ENCODE measurements at regions not wholly inside any gene's neighbourhood (a gene's known extent, or its start where the extent isn't known, plus 50 kb on each side); places are given as distances from the start of the nearest gene placed in this dataset.
"Not testable (repeated sequence)": the region's sequence is repeated elsewhere in the genome, so short reads cannot be mapped to it uniquely, and the experiment has no call there.

DNA sequence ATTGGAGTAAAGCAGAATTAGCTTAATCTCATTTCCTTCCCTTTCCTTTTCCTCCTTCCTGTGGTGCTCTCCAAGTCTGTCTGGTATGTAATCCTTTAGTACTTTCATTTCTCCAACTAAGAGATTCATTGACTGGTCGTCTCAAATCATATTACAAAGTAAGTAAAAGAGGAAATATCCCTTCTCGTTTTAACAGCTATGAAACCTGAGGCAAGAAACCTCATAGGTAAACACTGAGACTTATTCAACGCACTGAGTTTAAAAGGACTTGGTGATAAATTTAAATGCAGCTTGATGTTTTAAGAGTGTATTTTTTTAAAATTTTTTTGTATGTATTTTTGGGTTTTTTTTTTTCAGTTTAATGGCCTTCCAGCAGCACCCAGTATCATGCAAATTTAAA lies 117.2 kb upstream of the LRRC3B start:
- DNase-seq: no peak
- Histone ChIP-seq H3K27ac (no peak overlapping the region), H3K4me3 (no peak overlapping the region)

DNA sequence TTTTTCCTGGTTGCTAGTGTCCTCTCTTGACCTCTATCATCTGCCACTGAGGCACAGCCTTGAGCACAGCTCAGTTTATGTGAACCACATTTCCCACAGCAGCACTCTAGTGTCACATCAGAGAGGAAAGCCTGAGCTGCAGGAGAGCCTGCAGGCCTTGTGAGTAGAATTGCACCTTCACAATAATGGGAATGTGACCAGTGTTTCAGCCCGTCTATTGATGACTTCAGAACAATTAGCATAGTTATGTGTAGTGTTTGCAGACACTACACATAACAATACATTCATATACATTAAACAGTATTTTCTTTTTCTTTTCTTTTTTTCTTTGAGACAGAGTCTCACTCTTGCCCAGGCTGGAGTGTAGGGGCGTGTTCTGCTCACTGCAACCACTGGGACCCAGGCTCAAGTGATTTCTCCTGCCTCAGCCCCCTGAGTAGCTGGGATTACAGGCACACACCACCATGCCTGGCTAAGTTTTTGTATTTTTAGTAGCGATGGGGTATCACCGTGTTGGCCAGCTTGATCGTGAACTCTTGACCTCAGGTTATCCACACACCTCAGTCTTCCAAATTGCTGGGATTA lies 108.0 kb upstream of the LRRC3B start:
- intact Hi-C loops (cut with DNase I); H3K4me3 ChIP-seq; H3K9me3 ChIP-seq; H3K27me3 ChIP-seq; DNase-seq; H3K36me3 ChIP-seq; H3K27ac ChIP-seq; H3K4me1 ChIP-seq: not testable (repeated sequence)
- WGBS, 2 donors: 82 to 84% methylated on average over 5 of the region's 5 CpGs

More for the DNA sequence above, 117.2 kb upstream of the LRRC3B start:
- intact Hi-C loops (cut with DNase I): no loop called here
- no peaks in the 10 kb centered on the region for H3K27me3 ChIP-seq
- 23 to 28% methylated on average over 3 of the region's 3 CpGs for WGBS, 2 donors
- no peaks in the 10 kb centered on the region for H3K9me3 ChIP-seq
- H3K4me1 ChIP-seq: no peaks in the 10 kb centered on the region
- TF ChIP-seq POLR2A (IDR thresholded peaks at IDR 0.05): no peak
- TF ChIP-seq, protein P1, sequence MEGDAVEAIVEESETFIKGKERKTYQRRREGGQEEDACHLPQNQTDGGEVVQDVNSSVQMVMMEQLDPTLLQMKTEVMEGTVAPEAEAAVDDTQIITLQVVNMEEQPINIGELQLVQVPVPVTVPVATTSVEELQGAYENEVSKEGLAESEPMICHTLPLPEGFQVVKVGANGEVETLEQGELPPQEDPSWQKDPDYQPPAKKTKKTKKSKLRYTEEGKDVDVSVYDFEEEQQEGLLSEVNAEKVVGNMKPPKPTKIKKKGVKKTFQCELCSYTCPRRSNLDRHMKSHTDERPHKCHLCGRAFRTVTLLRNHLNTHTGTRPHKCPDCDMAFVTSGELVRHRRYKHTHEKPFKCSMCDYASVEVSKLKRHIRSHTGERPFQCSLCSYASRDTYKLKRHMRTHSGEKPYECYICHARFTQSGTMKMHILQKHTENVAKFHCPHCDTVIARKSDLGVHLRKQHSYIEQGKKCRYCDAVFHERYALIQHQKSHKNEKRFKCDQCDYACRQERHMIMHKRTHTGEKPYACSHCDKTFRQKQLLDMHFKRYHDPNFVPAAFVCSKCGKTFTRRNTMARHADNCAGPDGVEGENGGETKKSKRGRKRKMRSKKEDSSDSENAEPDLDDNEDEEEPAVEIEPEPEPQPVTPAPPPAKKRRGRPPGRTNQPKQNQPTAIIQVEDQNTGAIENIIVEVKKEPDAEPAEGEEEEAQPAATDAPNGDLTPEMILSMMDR (IDR thresholded peaks at IDR 0.05): no peak
- H3K36me3 ChIP-seq: no peaks in the 10 kb centered on the region

DNA sequence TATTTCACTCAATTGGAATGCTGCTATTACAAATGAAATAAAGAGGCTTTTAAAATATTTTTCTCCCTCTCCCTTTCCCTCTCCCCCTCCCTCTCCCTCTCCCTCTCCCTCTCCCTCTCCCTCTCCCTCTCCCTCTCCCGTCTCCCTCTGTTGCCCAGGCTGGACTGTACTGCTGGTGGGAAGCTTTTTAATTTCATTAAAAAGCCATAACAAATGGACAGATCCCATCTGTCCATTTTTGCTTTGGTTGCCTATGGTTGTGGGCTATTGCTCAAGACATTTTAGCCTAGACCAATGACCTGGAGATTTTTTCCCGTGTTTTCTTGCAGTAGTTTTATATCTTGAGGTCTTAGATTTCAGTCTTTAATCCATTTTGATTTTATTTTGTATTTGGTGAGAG lies 107.2 kb upstream of the LRRC3B start:
- Histone ChIP-seq H3K4me3 (no peak overlapping the region), H3K9me3 (no peaks in the 10 kb centered on the region), H3K27me3 (no peaks in the 10 kb centered on the region), H3K27ac (no peak overlapping the region), H3K4me1 (no peaks in the 10 kb centered on the region), H3K36me3 (no peaks in the 10 kb centered on the region)
- no peak for TF ChIP-seq POLR2A (IDR thresholded peaks at IDR 0.05)
- TF ChIP-seq, protein P1 (IDR thresholded peaks at IDR 0.05): no peak
- intact Hi-C loops (cut with DNase I): no loop called here
- WGBS, 2 donors: 53% methylated on average over 2 of the region's 2 CpGs
- DNase-seq: no peak

DNA sequence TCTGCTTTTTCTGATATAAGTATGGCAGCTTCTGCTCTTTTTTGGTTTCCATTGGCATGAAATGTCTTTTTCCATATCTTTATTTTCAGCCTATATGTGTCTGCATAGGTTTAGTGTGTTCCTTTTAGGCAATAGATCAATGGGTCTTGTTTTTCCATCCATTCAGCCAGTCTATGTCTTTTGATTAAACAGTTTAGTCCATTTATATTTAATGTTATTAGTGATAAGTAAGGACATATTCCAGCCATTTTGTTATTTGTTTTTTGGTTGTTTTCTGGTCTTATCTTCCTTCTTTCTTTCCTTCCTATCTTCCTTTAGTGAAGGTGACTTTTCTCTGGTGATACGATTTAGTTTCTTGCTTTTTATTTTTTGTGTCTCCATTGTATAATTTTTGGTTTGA lies 101.3 kb upstream of the LRRC3B start:
- no peaks in the 10 kb centered on the region for H3K36me3 ChIP-seq
- H3K4me1 ChIP-seq: no peaks in the 10 kb centered on the region
- 82 to 100% methylated on average over 1 of the region's 1 CpG for WGBS, 2 donors
- DNase-seq: no peak
- intact Hi-C loops (cut with DNase I): no loop called here
- TF ChIP-seq POLR2A (IDR thresholded peaks at IDR 0.05): no peak
- TF ChIP-seq, protein P1 (IDR thresholded peaks at IDR 0.05): no peak
- H3K4me3 ChIP-seq: no peak overlapping the region
- no peaks in the 10 kb centered on the region for H3K27me3 ChIP-seq
- no peaks in the 10 kb centered on the region for H3K9me3 ChIP-seq
- no peak overlapping the region for H3K27ac ChIP-seq

DNA sequence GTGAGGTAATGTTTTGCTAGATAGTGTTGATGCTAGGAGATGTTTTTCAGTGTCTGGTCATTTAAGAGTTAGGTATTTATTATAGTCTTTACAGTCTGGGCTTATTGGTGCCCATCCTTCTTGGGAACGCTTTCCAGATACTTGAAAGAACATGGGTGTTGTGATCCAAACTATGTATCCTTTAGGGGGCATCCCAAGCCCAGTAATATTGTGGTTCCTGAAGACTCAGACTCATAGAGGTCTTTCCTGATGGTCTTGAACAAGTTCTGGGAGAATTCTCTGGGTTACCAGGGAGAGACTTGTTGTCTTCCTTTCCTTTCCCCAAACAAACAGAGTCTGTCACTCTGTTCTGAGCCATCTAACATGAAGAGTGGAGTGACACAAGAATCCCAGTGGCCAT lies 99.7 kb upstream of the LRRC3B start:
- no peak for DNase-seq
- 70 to 80% methylated on average over 1 of the region's 1 CpG for WGBS, 2 donors
- TF ChIP-seq POLR2A (IDR thresholded peaks at IDR 0.05): no peak
- TF ChIP-seq, protein P1 (IDR thresholded peaks at IDR 0.05): no peak
- Histone ChIP-seq H3K4me1 (no peaks in the 10 kb centered on the region), H3K4me3 (no peak overlapping the region), H3K36me3 (no peaks in the 10 kb centered on the region), H3K27ac (no peak overlapping the region), H3K27me3 (no peaks in the 10 kb centered on the region), H3K9me3 (no peaks in the 10 kb centered on the region)
- intact Hi-C loops (cut with DNase I): no loop called here

DNA sequence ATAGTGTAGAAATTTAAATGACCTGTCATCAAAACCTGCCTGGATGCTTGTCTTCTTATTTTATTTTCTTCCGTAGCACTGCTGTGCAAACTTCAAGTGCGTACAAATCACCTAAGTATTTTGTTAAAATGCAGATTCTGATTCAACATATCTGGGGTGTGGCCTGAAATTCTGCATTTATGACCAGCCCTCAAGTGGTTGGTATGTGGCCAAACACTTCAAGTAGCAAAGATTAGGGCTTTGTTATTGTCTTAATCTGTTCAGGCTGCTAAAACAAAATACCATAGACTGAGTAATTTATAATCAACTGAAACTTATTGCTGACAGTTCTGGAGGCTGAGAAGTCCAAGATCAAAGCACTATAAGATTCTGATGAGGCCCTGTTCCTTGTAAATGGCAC lies 97.6 kb upstream of the LRRC3B start:
- no peaks in the 10 kb centered on the region for H3K9me3 ChIP-seq
- WGBS, 2 donors: 64 to 91% methylated on average over 2 of the region's 2 CpGs
- H3K36me3 ChIP-seq: no peaks in the 10 kb centered on the region
- no peaks in the 10 kb centered on the region for H3K4me1 ChIP-seq
- no peak overlapping the region for H3K27ac ChIP-seq
- TF ChIP-seq POLR2A (IDR thresholded peaks at IDR 0.05): no peak
- TF ChIP-seq, protein P1 (IDR thresholded peaks at IDR 0.05): no peak
- intact Hi-C loops (cut with DNase I): no loop called here
- H3K27me3 ChIP-seq: no peaks in the 10 kb centered on the region
- no peak for DNase-seq
- H3K4me3 ChIP-seq: no peak overlapping the region
